Endothelial cell of umbilical vein (primary cell): ENCODE measurements at regions not wholly inside any gene's neighbourhood (a gene's known extent, or its start where the extent isn't known, plus 50 kb on each side); places are given as distances from the start of the nearest gene placed in this dataset.

ENCODE experiments used
- BruUV-seq: library from RNA; stranded (reverse); fragments of 400-500 nt; replicated peaks from 2 replicates; lab custom pipeline; 2021; lab: Mats Ljungman, UMichigan
- CTCF ChIA-PET: fragments of 300-600, 350-600 bp; sonication (Branson Sonifier 250); formaldehyde crosslinking; loops from one replicate; lab custom pipeline; 2021; ENCODE audit warnings: antibody characterized with exemption, inconsistent platforms; lab: Charles Lee
- POLR2A ChIA-PET: fragments of 300-600, 350-600 bp; sonication (Branson Sonifier 250); formaldehyde crosslinking; loops from one replicate; lab custom pipeline; 2021; ENCODE audit warnings: antibody characterized with exemption, inconsistent platforms; lab: Charles Lee
- DNase-seq: peaks from one replicate; pipeline ENCODE4 v3.0.0-alpha.2; 2011; ENCODE audit warnings: low read depth, low spot score
- FAIRE-seq: peaks from 2 replicates; lab custom pipeline; 2011; peaks lifted over from hg19 to GRCh38; lab: Jason Lieb, UNC
- H2AFZ ChIP-seq: 2 replicates; pipeline ENCODE4 v1.6.0; 2012; ENCODE audit warnings: low read depth, low read length, control low read depth, inconsistent platforms
- H3K27ac ChIP-seq: 2 replicates; pipeline ENCODE4 v1.5.1; 2011; ENCODE audit warnings: low read depth, mild to moderate bottlenecking, control low read depth, low read length, moderate library complexity; ENCODE audit not compliant: insufficient read depth
- H3K27me3 ChIP-seq, 2 experiments: 2 replicates each; pipeline versions ENCODE4 v1.6.0 to v1.6.1; 2011; ENCODE audit warnings: low read length in 2 of 2, mixed read lengths in 1 of 2; ENCODE audit not compliant: control insufficient read depth in 2 of 2, insufficient read depth in 2 of 2
- H3K36me3 ChIP-seq, 2 experiments: 2 replicates in 1 of 2; 3 replicates in 1 of 2; pipeline ENCODE4 v1.5.1; 2011; ENCODE audit warnings: low read length in 2 of 2, mild to moderate bottlenecking in 1 of 2, moderate library complexity in 1 of 2; ENCODE audit not compliant: control insufficient read depth in 2 of 2, insufficient read depth in 2 of 2; ENCODE audit errors: extremely low read depth in 1 of 2
- H3K4me1 ChIP-seq: 3 replicates; pipeline ENCODE4 v1.5.1; 2011; ENCODE audit warnings: mild to moderate bottlenecking, low read length; ENCODE audit not compliant: control insufficient read depth, insufficient read depth; ENCODE audit errors: extremely low read depth
- H3K4me2 ChIP-seq: 2 replicates; pipeline ENCODE4 v1.6.1; 2011; ENCODE audit warnings: low read length, control low read depth, mixed read lengths; ENCODE audit not compliant: insufficient read depth
- H3K4me3 ChIP-seq, 3 experiments: fragments of 200-600 bp in 1 of 3; sonication (generic), shearing (Covaris generic) in 1 of 3; replicated peaks in 1 of 3; 2 replicates each; pipeline ENCODE4 v1.5.1; 2011 to 2016; ENCODE audit warnings: control low read depth in 3 of 3, low read length in 3 of 3, mild to moderate bottlenecking in 2 of 3, inconsistent platforms in 1 of 3, low read depth in 1 of 3, moderate library complexity in 1 of 3; ENCODE audit not compliant: insufficient read depth in 1 of 3
- H3K79me2 ChIP-seq: 2 replicates; pipeline ENCODE4 v1.6.0; 2012; ENCODE audit warnings: low read length, inconsistent platforms; ENCODE audit not compliant: control insufficient read depth, insufficient read depth
- H3K9ac ChIP-seq: replicated peaks from 2 replicates; pipeline ENCODE3; 2011; ENCODE audit warnings: low read length, control low read depth; ENCODE audit not compliant: insufficient read depth; ENCODE audit errors: extremely low read depth
- H3K9me1 ChIP-seq: replicated peaks from 3 replicates; pipeline ENCODE4 v1.6.0; 2011; ENCODE audit warnings: mild to moderate bottlenecking, low read length; ENCODE audit not compliant: control insufficient read depth, insufficient read depth; ENCODE audit errors: extremely low read depth
- H3K9me3 ChIP-seq: replicated peaks from 2 replicates; pipeline ENCODE4 v1.5.1; 2012; ENCODE audit warnings: low read length, inconsistent platforms; ENCODE audit not compliant: control insufficient read depth, insufficient read depth
- H4K20me1 ChIP-seq: replicated peaks from 2 replicates; pipeline ENCODE3; 2011; ENCODE audit warnings: mild to moderate bottlenecking, low read length; ENCODE audit not compliant: control insufficient read depth, insufficient read depth; ENCODE audit errors: extremely low read depth
- CTCF ChIP-seq, 2 donors: IDR thresholded peaks; 1 replicate in 1 of 2; 2 replicates in 1 of 2; pipeline ENCODE4 v1.5.1; 2011; ENCODE audit warnings: low read length in 2 of 2, mild to moderate bottlenecking in 2 of 2, moderate library complexity in 2 of 2, control low read depth in 1 of 2, inconsistent platforms in 1 of 2, low read depth in 1 of 2; ENCODE audit not compliant: insufficient read depth in 1 of 2; ENCODE audit errors: extremely low read depth in 1 of 2
- EZH2 ChIP-seq: IDR thresholded peaks from 2 replicates; pipeline ENCODE4 v1.6.1; 2012; ENCODE audit warnings: borderline replicate concordance, low read depth, mild to moderate bottlenecking, moderate library complexity, low read length, inconsistent platforms; ENCODE audit not compliant: severe bottlenecking
- FOS ChIP-seq: IDR thresholded peaks from 2 replicates; pipeline ENCODE4 v1.6.1; 2011; ENCODE audit warnings: mild to moderate bottlenecking, low read length, moderate library complexity, borderline replicate concordance; ENCODE audit not compliant: insufficient read depth
- GATA2 ChIP-seq: IDR thresholded peaks from 2 replicates; pipeline ENCODE4 v1.7.0; 2011; ENCODE audit warnings: low read depth, mild to moderate bottlenecking, moderate library complexity, mixed read lengths, low read length; ENCODE audit not compliant: insufficient read length, insufficient read depth
- JUN ChIP-seq: IDR thresholded peaks from 2 replicates; pipeline ENCODE4 v1.6.1; 2011; ENCODE audit warnings: borderline replicate concordance, low read depth; ENCODE audit not compliant: insufficient read length, insufficient read depth
- MYC ChIP-seq: IDR thresholded peaks from one replicate; pipeline ENCODE4 v1.6.1; 2011; ENCODE audit warnings: mild to moderate bottlenecking, low read depth, low read length
- POLR2A ChIP-seq: IDR thresholded peaks from 2 replicates; pipeline ENCODE4 v1.6.1; 2012; ENCODE audit warnings: low read depth, mild to moderate bottlenecking, control low read depth, low read length
- POLR2AphosphoS5 ChIP-seq: IDR thresholded peaks from 2 replicates; pipeline ENCODE4 v1.6.1; 2012; ENCODE audit warnings: low read depth, mild to moderate bottlenecking, control low read depth, low read length, moderate library complexity; ENCODE audit not compliant: insufficient read depth
- dilution Hi-C: fragments of 300-500 bp; cut with MboI; formaldehyde crosslinking; loops from one replicate; pipeline ENCODE4 v1.15.0; 2019; ENCODE audit warnings: low sequenced_read_pairs; ENCODE audit not compliant: extremely low pct_ligation_motif_present
- intact Hi-C: fragments of 100-400 bp; cut with micrococcal nuclease; formaldehyde crosslinking; loops from one replicate; pipeline ENCODE4 v1.10.0; 2022
- TF ChIP-seq, protein P1 (sequence below): IDR thresholded peaks from 2 replicates; pipeline ENCODE4 v1.6.1; 2011; ENCODE audit not compliant: insufficient read depth, insufficient read length

- TF ChIP-seq GATA2, result no peak
- no peak for TF ChIP-seq EZH2
- TF ChIP-seq POLR2A, result no peak
- TF ChIP-seq, protein P1, sequence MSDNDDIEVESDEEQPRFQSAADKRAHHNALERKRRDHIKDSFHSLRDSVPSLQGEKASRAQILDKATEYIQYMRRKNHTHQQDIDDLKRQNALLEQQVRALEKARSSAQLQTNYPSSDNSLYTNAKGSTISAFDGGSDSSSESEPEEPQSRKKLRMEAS, result no peak
- TF ChIP-seq MYC, result no peak
- TF ChIP-seq POLR2AphosphoS5, result no peak
- TF ChIP-seq CTCF (IDR thresholded peaks at IDR 0.05; ENCODE audit: extremely low read depth in 1 of 2, insufficient read depth in 1 of 2, low read depth in 1 of 2, low read length in 2 of 2), result no peak
- TF ChIP-seq JUN, result no peak
- TF ChIP-seq FOS, result no peak
- DNase-seq, result no peak
- no peak overlapping the region for H3K4me3 ChIP-seq
- no peaks in the 10 kb centered on the region for H3K9me3 ChIP-seq
- POLR2A ChIA-PET, result no interaction called here
- intact Hi-C loops (loop anchor here (2.0 to 10.0 kb wide), 4 partner anchors 127 to 1125 kb away; no protein-coding TSS in a partner anchor), dilution Hi-C loops (loop anchor here (25.0 kb wide), 1 partner anchor 802 kb away; no protein-coding TSS in a partner anchor)
- no peaks in the 10 kb centered on the region for H4K20me1 ChIP-seq
- no peaks in the 10 kb centered on the region for H3K27me3 ChIP-seq
- H3K27ac ChIP-seq, result no peak overlapping the region
- no peak overlapping the region for H3K4me2 ChIP-seq
- BruUV-seq, result no TSS peak
- H3K36me3 ChIP-seq, result no peaks in the 10 kb centered on the region
- H2AFZ ChIP-seq, result no peak overlapping the region
- H3K9ac ChIP-seq, result no peak overlapping the region
- CTCF ChIA-PET, result interaction anchor here (1.0 to 4.5 kb wide), 7 partner anchors 9 to 908 kb away, joined by 3 to 73 read pairs (median 34); partner anchors contain the start of gene BMP4
- H3K4me1 ChIP-seq, result peaks cover 15% of the 10 kb centered on the region
- H3K9me1 ChIP-seq, result no peaks in the 10 kb centered on the region
- FAIRE-seq, result no peak
- H3K79me2 ChIP-seq, result no peaks in the 10 kb centered on the region
Observed at GRCh38 chr14:54339771-54340170, 57.0 kb upstream of the CDKN3 start.
